Activated effector memory CD4-positive, alpha-beta T cell treated with anti-CD3 and anti-CD28 coated beads, Interleukin-2, amount 50 U/mL, for 16 hours (primary cell): ENCODE measurements at regions not wholly inside any gene's neighbourhood (a gene's known extent, or its start where the extent isn't known, plus 50 kb on each side); places are given as distances from the start of the nearest gene placed in this dataset.
A peak's percentile ranks its signal among the peaks of the same experiment; 100 is the strongest.
"Not testable (repeated sequence)": the region's sequence is repeated elsewhere in the genome, so short reads cannot be mapped to it uniquely, and the experiment has no call there.

Experiments
- DNase-seq: peaks from one replicate; pipeline ENCODE4 v3.0.0-alpha.2; 2020

- not testable (repeated sequence) for DNase-seq
Measured at GRCh38 chr16:31581065-31581464, 53.4 kb downstream of the AHSP start.

GRCh38 chr16:31601737-31602384 lies 74.2 kb downstream of the AHSP start:
- DNase-seq, result not testable (repeated sequence)

GRCh38 chr16:31618130-31618529 lies 90.4 kb downstream of the AHSP start:
- no peak for DNase-seq

DNA sequence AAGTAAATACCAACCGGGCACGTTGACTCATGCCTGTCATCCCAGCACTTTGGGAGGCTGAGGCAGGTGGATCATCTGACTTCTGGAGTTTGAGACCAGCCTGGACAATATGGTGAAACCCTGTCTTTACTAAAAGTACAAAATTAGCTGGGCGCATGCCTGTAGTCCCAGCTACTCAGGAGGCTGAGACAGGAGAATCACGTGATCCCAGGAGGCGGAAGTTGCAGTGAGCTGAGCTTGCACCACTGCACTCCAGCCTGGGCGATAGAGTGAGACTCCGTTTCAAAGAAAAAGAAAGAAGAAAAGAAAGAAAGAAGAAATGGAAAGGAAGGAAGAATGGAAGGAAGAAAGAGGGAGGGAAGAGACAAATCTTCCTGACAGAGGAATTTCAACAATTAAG lies 108.7 kb downstream of the AHSP start:
- DNase-seq, result no peak

DNA sequence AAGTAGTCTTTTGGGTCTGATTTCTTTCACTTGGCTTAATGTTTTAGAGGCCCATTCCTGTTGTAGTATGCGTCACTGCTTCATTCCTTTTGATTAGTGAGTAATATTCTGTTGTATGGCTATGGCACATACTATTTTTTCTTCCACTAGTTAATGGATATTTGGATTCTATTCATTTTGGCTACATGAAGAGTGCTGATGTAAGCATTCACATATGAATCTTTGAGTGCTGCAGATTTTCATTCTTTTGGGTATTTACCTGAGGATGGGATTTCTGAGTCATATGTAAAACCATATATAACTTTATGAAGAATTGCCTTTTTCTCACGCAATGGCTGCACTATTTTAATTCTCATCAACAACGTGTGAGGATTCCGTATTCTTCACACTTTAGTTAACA lies 113.6 kb downstream of the AHSP start:
- no peak for DNase-seq

DNA sequence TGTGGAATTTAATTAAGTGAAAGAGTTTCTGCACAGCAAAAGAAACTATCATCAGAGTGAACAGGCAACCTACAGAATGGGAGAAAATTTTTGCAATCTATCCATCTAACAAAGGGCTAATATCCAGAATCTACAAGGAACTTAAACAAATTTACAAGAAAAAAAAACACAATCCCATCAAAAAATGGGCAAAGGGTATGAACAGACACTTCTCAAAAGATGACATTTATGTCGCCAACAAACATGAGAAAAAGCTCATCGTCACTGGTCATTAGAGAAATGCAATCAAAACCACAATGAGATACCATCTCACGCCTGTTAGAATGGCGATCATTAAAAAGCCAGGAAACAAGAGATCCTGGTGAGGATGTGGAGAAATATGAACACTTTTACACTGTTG lies 128.0 kb downstream of the AHSP start:
- not testable (repeated sequence) for DNase-seq

GRCh38 chr16:31664683-31665482 lies 137.2 kb downstream of the AHSP start:
- no peak for DNase-seq

DNA sequence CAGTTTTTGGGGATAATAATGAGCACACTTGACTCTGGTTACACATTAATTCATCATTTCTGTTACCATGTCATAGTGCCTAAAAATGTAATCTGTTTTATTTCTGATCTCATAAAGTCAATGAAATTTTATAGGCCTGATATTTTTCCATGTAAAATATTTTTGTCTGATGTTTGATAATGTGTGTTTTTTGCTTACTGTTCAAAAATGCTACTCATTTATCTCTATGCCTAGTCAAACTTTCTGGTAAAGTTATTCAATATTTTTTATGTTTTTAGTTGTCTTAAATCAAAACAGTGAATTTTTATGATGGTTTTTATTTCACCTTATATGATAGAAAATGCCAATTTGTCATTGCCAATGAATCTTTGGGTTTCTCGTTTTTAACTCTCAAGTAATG lies 147.0 kb downstream of the AHSP start:
- DNase-seq, result no peak

DNA sequence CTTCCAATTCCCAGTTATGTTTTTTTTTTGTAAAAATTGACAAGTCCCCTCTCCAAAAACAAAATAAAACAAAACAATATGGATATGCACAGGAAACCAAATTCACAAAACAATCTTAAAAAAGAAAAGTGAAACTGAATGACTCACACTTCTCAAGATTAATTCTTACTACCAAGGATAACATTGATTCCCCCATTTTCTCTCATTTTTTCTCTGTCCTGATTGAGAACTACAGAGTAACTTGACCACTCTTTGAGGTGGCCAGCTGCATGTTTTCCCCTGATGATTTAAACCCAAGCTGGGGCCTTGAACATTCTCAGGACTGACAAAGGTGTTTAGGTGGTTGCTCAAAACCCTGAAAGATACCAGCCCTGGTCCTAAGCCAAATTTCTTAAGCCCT lies 149.0 kb downstream of the AHSP start:
- no peak for DNase-seq

- no peak for DNase-seq
Measured at GRCh38 chr16:31678649-31679325, 151.1 kb downstream of the AHSP start.

DNA sequence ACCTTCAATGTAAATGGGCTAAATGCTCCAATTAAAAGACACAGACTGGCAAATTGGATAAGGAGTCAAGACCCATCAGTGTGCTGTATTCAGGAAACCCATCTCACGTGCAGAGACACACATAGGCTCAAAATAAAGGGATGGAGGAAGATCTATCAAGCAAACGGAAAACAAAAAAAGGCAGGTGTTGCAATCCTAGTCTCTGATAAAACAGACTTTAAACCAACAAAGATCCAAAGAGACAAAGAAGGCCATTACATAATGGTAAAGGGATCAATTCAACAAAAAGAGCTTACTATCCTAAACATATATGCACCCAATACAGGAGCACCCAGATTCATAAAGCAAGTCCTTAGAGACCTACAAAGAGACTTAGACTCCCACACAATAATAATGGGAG lies 161.6 kb downstream of the AHSP start:
- DNase-seq, result not testable (repeated sequence)

DNA sequence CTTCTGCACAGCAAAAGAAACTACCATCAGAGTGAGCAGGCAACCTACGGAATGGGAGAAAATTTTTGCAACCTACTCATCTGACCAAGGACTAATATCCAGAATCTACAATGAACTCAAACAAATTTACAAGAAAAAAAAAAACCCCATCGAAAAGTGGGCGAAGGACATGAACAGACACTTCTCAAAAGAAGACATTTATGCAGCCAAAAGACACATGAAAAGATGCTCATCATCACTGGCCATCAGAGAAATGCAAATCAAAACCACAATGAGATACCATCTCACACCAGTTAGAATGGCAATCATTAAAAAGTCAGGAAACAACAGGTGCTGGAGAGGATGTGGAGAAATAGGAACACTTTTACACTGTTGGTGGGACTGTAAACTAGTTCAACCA lies 164.6 kb downstream of the AHSP start:
- DNase-seq, result not testable (repeated sequence)

- DNase-seq, result no peak
Measured at GRCh38 chr16:31693733-31694132, 166.0 kb downstream of the AHSP start.

- DNase-seq, result no peak
Measured at GRCh38 chr16:31694461-31694860, 166.8 kb downstream of the AHSP start.

- no peak for DNase-seq
Measured at GRCh38 chr16:31695667-31696066, 168.0 kb downstream of the AHSP start.

GRCh38 chr16:31696968-31697743 lies 169.5 kb downstream of the AHSP start:
- DNase-seq, result no peak

DNA sequence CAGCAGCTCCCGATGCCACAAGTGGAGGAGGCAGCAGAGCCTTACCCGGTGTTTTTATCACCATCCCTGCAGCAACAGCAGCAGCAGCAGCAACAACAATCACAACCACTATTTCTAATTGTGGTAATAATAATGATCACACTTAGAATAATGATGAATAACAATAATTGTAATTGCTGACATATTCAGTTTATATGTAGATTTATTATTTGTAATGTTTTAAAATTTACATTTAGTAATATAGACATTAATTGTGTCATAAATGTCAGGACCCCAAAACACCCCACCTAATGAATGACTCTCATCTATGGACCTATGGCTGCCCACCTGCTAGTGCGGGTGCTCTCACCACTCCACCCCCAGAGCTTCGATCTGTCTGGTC lies 170.0 kb downstream of the AHSP start:
- DNase-seq, result no peak

- DNase-seq, result no peak
Measured at GRCh38 chr16:31698901-31699300, 171.2 kb downstream of the AHSP start.

- DNase-seq, result no peak
Measured at GRCh38 chr16:31699601-31700000, 171.9 kb downstream of the AHSP start.

DNA sequence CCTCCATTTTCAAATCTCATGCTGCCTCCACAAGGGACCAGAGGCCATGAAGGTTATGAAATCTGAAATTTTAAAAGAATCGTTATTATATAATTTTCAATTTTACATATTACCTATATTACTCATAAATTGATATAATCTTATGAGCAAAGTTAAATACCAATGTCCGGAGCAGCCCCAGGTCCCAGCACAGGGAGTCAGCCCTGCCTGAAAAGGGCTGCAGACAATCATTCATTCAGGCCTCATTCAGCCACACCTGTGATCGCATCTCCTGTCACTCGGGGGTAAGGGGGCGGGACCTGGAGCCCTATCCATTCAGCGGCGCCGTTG lies 172.5 kb downstream of the AHSP start:
- no peak for DNase-seq

DNA sequence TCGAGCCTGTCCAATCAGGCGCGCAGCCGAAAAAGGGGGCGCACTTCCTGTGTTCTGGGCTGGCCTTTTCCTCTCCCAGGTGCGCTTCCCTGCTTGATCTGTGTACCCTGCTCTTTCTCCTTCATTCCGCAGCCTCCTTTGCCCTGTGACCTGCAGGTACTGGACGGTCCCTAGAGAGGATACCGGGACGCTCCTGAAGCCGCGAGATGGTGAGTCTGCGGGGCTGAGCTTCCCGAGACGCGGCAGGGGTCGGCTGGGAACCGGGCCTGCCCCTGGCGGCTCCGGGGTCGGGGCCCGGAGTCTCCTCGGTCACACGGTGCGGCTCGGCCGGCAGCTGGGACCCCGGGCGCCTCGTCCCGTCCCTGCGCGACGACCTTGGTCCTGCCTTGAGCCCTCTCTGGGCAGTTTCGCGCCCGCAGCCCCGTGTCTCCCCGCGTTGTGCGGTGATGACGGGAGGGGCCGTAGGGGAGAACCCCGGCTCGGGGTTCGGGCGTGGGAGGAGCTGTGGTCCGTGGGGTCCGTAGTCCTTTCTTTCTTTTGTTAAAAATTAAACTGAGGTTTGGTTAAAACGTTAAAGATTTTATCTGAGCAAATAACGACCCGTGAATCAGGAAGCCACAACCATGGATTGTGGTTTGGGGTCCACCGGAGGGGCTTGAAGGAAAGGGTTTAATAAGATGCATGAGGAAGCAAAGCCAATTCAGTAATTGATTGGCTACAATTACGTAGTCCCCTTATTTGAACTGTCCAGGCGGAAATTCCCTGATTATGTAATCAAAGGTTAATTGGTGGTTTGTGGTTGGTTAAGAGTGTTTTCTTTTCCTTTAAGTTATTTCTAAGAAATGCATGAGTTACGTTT lies 172.8 kb upstream of the ZNF267 start:
- DNase-seq, result peak; percentile 94

DNA sequence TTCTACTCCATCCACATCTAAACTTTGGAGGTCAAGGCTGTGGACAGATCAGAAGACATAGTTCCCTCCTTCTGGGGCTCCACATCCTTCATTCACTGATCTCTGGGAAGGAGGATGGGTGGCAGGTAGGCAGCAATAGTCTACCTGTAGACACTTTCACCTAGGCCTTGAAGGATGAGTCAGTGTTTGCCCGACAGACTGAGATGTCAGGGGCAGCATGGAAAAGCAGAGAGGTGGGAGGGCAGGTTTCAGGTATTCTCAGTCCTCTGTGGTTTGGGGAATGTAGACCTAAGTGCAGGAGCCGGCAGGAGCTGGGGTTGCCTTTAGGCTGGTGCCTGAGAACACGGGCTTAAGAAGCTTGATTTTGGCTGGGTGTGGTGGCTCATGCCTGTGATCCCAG lies 171.9 kb upstream of the ZNF267 start:
- no peak for DNase-seq
